Spleen (tissue), 7 donors: ENCODE measurements at regions not wholly inside any gene's neighbourhood (a gene's known extent, or its start where the extent isn't known, plus 50 kb on each side); places are given as distances from the start of the nearest gene placed in this dataset.

Experiments
- POLR2AphosphoS5 ChIP-seq, 3 donors: sonication (generic); formaldehyde crosslinking; IDR thresholded peaks; one replicate each; pipeline ENCODE4 v1.5.1; 2017; ENCODE audit warnings: antibody characterized with exemption in 3 of 3
- TF ChIP-seq, protein P1 (sequence below), 11 experiments: fragments of 200-600 bp in 7 of 11; fragments of 450-650 bp in 4 of 11; sonication (generic) in 4 of 11; IDR thresholded peaks in 8 of 11; conservative IDR thresholded peaks in 3 of 11; 1 replicate in 7 of 11; 2 replicates in 4 of 11; pipeline versions ENCODE4 v1.4.0 to v1.8.0; 2016 to 2021; ENCODE audit warnings: antibody characterized with exemption in 11 of 11, inconsistent platforms in 4 of 11, mild to moderate bottlenecking in 1 of 11
- donor health status: DM: no; HTN: no; CAD: no; lungs with moderate emphysema.
- donor health status: DM: no; HTN: no; CAD: no.
- donor health status: DM: no; HTN: no; CAD: no.

GRCh38 chr6:48714699-48715098, 603.7 kb upstream of the PTCHD4 start:
- TF ChIP-seq, protein P1, sequence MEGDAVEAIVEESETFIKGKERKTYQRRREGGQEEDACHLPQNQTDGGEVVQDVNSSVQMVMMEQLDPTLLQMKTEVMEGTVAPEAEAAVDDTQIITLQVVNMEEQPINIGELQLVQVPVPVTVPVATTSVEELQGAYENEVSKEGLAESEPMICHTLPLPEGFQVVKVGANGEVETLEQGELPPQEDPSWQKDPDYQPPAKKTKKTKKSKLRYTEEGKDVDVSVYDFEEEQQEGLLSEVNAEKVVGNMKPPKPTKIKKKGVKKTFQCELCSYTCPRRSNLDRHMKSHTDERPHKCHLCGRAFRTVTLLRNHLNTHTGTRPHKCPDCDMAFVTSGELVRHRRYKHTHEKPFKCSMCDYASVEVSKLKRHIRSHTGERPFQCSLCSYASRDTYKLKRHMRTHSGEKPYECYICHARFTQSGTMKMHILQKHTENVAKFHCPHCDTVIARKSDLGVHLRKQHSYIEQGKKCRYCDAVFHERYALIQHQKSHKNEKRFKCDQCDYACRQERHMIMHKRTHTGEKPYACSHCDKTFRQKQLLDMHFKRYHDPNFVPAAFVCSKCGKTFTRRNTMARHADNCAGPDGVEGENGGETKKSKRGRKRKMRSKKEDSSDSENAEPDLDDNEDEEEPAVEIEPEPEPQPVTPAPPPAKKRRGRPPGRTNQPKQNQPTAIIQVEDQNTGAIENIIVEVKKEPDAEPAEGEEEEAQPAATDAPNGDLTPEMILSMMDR (IDR thresholded peaks at IDR 0.05 in 8 of 11, conservative IDR thresholded peaks at IDR 0.05 in 3 of 11), result no peak
- no peak for TF ChIP-seq POLR2AphosphoS5 (IDR thresholded peaks at IDR 0.05)
